Skeletal muscle cell (primary cell): ENCODE measurements at regions not wholly inside any gene's neighbourhood (a gene's known extent, or its start where the extent isn't known, plus 50 kb on each side); places are given as distances from the start of the nearest gene placed in this dataset.
A peak's percentile ranks its signal among the peaks of the same experiment; 100 is the strongest.
"Not testable (repeated sequence)": the region's sequence is repeated elsewhere in the genome, so short reads cannot be mapped to it uniquely, and the experiment has no call there.

ENCODE experiments used
- DNase-seq: peaks from one replicate; pipeline ENCODE4 v3.0.0-alpha.2; 2010; ENCODE audit warnings: low read depth
- H3K4me3 ChIP-seq: 2 replicates; pipeline ENCODE4 v1.5.1; 2011; ENCODE audit warnings: low read depth, mild to moderate bottlenecking, control low read depth, low read length, moderate library complexity

DNA sequence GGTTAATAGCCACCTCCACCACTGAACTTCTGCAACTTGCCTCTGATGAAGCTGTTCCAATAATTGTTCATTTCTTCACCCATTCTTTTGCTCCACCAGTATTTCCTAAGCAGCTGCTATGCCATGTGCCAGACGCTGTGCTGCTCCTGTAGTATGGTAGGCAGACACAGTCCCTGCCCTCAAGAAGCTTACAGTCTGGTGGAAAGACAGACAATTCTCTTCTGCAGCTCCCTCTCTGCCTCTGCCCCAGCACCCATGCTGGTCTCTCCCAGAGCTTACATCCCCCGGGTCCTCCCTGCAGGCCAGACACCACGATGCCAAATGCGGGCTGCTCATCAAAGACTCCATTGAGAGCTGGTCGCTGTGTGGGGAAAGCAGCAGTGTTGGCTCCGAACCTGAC lies 111.6 kb upstream of the ESRRB start:
- H3K4me3 ChIP-seq: no peak overlapping the region
- DNase-seq: no peak

DNA sequence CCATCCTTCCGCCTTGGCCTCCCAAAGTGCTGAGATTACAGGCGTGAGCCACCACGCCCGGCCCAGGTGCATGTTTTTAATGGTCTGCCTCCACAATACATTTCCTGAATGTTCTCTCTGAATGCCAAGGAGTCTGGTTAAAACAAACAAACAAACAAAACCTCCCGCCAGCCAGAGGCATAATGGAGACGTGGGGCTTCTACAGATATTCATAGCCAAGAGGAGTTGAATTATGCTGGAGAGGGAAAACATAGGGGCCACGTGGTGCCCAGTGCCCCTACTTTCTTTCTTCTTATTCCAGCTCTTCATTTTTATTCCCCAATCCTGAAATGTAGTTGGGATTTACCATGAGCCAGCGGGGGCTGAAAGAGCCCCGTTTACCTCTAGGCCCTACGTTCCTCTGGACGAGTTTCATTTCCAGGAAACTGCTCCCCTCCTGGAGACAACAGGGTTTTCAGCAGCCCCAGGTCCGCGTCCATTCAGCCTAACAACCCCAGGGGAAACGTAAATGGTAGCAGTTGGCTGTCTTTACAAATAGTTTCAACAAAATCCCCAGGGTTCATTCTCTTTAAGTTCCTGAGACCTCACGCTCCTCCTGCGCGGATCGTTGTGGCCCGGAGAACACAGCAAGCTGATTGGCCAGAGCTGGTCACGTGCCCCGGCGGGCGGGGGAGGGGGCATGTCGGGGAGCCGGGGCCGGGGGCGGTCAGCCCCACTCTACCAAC lies 108.5 kb upstream of the ESRRB start:
- peak overlapping the region; percentile 44 for H3K4me3 ChIP-seq
- no peak for DNase-seq

DNA sequence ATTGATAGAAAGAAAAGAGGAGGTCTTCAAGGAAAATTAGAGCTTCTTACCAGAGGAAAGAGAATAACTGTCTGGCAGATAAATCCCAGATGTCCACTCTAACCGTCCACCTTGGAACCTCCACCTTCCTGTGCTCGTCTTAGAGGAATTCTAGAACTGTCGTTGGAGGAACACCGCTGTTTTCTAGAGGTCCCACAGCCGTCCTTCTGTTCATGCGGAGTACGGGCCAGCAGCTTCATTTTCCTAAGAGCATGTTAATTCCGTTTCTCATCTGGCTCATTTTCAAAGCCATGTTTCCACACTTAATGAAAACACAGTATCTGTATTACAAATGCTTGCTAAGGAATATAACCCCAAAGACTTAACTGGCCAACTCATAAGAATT lies 107.9 kb upstream of the ESRRB start:
- no peak for DNase-seq
- H3K4me3 ChIP-seq: peak overlapping the region; percentile 44

DNA sequence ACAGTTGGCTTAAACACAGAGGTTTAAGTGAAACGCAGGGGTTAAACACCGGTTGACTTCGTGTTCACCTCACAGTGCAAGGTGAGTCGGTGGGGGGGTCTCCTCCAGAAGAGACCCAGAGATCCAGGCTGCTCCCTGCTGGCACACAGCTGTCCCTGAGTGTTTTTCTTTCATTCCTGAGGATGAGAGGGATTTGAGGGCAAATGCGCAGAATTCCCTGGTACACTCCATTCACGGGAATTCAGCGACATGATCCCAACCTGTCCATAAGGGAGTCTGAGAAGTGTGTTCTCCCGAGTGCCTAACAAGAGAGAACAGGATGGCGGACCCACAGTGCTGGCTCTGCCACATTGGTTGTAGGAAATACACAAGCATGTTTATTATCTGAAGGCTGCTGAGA lies 107.2 kb upstream of the ESRRB start:
- DNase-seq: no peak

DNA sequence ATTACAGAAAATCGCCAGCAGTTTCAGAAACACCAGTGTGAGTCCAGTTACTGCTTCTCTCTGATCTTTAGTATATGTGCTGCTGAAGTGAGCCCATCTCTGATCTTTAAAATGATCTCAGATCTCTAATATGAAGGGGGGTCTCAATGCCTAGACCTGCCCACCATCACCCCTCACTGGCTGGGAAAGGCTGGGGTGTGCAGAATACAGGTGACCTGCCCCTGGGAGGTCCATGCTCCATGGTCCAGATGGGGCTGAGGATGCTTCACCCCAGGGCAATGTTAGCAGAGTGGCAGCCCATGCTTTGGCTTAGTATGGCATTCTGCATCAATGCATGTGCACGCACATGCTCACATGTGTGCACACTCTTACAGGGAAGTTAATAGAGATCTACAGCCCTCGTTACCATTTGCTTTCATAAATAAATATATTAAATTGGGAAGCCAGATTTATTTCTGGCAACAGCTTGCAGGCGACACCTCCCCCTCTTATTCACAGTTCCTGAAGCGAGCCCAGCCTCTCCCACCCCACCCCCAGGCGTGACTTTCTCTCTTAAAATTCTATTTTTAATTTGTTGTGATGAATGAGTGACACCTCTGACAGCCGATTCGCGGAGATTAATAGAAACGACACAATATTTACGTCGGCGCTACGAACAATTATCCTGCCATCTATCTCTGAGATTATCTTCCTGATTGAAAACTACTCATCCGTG lies 104.7 kb upstream of the ESRRB start:
- H3K4me3 ChIP-seq: no peak overlapping the region
- no peak for DNase-seq

More for the DNA sequence above, 107.2 kb upstream of the ESRRB start:
- H3K4me3 ChIP-seq: no peak overlapping the region

DNA sequence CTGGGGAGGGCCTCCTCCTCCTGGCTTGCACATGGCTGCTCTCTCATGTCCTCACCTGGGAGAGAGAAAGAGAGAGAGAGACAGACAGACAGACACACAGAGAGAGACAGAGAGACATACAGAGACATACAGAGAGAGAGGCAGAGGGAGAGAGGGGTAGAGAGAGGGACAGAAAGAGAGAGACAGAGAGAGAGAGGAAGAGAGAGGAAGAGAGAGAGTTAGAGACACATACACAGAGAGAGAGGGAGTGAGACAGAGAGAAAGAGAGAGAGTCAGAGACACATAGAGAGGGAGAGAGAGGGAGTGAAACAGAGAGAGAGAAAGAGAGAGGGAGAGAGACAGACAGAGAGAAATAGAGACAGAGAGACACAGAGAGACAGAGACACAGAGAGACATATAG lies 103.6 kb upstream of the ESRRB start:
- no peak for DNase-seq
- no peak overlapping the region for H3K4me3 ChIP-seq

DNA sequence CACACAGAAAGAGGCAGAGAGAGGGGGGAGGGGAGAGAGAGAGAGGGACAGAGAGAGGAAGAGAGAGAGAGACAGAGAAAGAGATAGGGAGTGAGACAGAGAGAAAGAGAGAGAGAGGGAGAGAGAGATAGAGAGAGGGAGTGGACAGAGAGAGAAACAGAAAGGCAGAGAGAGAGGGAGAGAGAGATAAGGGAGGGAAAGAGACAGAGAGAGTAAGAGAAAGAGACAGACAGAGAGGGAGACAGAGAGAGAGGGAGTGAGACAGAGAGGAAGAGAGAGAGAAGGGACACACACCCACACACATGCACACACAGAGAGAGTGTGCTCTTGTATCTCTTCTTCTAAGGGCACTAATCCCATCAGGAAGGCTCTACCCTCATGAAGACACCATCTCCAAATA lies 103.2 kb upstream of the ESRRB start:
- DNase-seq: no peak
- no peak overlapping the region for H3K4me3 ChIP-seq

DNA sequence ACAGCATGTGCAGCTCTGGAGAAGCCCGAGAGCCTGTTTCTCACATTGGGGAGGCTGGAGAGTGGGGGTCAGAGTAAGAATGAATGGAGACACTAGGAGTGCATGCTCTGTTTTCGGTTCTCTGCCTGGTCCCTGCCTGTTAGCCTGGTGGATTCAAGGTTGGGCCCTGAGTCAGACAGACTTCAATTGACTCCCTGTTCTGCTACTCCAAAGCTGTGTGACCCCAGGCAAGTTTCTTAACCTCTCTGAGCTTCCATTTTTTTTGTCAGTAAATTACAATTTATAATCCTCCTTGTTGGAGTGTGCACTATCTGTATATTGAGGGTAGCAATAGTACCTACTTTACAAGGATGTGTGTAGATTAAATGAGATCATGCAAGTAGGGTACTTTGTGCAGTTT lies 102.6 kb upstream of the ESRRB start:
- DNase-seq: no peak
- no peak overlapping the region for H3K4me3 ChIP-seq

DNA sequence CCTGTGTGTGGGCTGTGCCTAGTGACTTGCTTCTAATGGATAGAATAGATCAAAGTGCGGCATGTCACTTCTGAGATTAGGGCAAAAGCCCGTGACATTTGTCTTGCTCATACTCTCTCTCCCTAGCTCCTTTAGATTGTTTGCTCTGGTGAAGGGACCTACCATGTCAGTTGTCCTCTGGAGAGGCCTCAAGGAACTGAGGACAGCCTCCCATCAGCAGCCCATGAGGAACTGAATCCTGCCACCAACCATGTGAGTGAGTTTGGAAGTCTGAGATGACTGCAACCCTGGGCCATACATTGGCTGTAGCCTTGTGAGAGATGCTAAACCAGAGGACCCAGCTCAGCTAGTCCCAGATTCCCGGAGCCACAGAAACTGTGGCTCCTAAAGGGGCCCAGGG lies 101.6 kb upstream of the ESRRB start:
- no peak overlapping the region for H3K4me3 ChIP-seq
- DNase-seq: no peak

DNA sequence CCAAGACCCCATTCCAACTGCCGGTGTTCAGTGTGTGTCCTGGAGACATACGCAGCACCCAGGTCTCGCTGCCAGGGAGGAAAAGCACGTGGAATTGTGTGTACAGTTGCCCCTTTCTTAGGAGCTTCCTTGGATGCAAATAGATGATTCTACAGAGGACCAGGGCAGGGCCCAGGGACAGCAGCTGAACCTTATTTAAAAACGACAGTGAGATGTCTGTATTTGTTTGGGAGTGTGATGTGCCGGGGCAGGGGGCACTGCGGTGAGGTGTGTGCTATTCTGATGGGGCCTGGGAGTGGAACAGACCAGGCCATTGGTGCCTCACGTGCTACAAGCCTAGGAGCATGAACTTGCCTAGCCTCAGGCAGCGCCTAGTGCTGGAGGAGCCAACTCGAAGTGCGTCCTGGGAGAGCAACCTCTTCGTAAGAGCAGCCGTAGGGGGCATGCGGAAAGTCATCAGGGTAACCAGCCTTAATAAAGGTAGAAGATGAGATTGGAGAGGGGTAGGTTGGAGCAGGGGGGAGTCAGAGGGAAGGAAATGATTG lies 98.3 kb upstream of the ESRRB start:
- H3K4me3 ChIP-seq: no peak overlapping the region
- DNase-seq: no peak

DNA sequence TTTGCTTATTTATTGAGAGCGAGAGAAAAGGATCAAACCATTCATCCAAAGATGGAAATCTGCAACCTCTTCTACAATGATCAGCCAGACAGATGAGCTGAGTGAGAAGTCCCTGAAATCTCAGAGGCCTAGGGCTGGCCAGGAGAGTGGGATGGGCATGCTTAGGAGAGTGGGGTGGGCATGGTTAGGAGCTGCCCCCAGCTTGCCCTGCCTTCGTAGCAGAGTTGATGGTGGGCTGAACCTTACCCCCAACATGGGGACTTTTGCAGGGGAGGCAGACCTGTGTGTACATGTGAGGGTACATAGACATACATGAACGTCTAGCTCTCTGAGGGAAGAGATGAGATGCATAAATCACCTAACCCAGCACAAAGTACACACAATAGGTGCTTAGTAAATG lies 95.7 kb upstream of the ESRRB start:
- H3K4me3 ChIP-seq: no peak overlapping the region
- no peak for DNase-seq

DNA sequence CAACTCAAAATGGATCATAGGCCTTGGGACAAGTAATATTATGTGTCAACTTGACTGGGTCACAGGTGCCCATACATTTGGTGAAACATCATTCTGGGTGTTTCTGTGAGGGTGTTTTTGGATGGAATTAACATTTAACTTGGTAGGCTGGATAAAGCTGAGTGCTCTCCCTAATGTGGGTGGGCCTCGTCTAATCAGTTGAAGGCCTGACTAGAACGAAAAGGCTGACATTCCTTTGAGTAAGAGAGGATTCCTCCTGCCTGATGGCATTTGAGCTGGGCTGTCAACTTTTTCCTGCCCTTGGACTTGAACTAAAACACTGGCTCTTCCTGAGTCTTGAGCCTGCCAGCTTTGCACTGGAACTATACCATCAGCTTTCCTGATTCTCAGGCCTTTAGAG lies 93.4 kb upstream of the ESRRB start:
- no peak overlapping the region for H3K4me3 ChIP-seq
- no peak for DNase-seq

DNA sequence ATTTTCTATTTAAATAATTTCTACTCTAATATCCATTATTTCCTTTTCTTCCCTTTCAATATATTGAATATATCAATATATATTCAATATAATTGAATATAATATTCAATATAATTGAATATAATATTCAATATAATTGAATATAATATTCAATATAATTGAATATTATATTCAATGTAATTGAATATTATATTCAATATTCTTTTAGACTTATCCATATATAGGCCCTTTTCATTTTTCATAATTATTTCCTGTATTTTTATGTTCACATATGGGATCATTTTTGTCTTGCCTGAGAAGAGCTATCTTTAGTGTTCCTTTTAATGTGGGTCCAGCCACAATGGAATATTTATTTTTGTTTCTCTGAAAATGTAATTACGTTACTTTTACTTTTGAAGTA lies 88.9 kb upstream of the ESRRB start:
- no peak for DNase-seq

DNA sequence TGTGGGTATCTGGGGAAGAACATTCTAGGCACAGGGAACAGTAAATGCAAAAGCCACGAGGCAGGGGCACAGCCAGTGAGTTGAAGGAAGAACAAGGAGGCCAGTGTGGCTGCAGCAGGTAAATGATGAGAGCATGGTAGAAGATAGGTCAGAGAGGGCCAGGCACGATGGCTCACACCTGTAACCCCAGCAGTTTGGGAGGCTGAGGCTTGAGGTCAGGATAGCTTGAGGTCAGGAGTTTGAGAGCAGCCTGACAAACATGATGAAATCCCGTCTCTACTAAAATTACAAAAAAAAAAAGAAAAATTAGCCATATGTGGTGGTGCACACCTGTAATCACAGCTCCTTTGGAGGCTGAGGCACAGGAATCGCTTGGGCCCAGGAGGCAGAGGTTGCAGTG lies 86.7 kb upstream of the ESRRB start:
- no peak for DNase-seq
- no peak overlapping the region for H3K4me3 ChIP-seq

More for the DNA sequence above, 88.9 kb upstream of the ESRRB start:
- no peak overlapping the region for H3K4me3 ChIP-seq

DNA sequence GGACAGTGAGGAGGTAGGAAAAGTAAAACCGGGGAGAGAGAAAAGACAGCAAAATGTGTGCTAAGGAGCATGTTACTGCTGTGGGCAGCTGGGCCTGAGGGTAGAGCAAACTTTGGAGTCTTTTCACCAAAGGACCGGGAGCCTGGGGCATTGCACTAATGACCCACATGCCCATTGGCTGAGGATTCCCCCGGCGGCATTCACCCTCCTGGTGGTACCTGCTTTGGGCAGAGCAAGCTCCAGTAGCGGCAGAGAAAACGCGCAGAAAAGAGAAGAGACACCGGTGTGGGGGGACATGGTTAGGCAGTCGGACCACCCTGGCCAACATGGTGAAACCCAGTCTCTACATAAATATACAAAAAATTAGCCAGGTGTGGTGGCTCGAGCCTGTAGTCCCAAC lies 83.4 kb upstream of the ESRRB start:
- DNase-seq: no peak
- no peak overlapping the region for H3K4me3 ChIP-seq

DNA sequence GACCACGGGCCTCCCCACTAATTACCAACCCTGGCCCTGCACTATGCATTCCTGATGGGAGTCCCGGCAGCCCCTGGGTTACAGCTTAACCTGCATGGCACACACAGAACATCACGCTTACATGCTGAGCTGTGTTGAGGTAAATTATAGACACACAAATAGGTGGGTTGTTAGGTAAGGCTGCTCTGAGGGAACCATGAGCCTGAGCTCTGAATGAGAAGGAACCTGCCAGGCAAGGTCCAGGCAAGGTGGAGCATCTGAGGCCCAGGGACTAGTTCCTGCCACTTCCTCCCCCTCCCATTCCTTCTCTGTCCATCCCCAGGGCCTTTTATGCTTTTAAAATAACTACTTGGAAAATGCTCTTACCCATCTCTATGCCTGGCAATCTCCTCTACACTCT lies 82.7 kb upstream of the ESRRB start:
- DNase-seq: no peak
- H3K4me3 ChIP-seq: no peak overlapping the region

DNA sequence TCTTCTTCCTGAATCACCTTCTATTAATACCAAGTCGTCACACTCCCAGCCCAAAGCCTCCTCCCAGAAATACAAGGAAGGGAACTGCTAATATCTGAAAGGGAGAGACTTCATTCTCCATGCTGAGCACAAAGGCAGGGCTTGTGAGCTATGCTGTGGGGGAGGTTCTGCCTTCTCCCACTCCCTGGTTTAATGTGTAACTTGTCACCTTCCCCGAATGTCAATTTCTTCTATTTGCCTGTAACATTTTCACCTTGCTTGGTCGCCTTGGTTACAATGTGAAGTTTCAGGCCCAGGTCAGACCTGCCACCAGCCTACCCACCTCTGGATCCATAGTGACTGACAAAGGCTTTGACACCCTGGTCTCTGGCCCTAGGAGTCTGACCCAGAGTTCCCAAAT lies 82.0 kb upstream of the ESRRB start:
- no peak for DNase-seq
- H3K4me3 ChIP-seq: no peak overlapping the region

DNA sequence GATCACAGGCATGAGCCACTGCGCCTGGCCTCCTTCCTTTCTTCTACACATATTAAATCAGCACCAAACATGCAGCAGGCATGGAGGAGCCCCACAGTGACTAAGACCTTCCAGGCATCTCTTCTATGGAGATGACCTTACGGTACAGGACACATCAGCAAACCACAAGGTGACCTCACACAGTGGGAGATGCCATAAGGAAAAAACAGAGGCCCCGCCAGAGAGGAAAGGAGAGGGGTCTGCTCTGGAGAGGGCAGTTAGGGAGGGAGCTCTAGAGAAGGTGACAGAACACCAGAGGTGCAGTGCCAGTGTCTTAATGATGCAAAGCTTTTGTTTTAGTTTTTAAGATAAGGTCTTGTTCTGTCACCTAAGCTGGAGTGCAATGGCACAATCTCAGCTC lies 81.1 kb upstream of the ESRRB start:
- DNase-seq: no peak
- H3K4me3 ChIP-seq: no peak overlapping the region

DNA sequence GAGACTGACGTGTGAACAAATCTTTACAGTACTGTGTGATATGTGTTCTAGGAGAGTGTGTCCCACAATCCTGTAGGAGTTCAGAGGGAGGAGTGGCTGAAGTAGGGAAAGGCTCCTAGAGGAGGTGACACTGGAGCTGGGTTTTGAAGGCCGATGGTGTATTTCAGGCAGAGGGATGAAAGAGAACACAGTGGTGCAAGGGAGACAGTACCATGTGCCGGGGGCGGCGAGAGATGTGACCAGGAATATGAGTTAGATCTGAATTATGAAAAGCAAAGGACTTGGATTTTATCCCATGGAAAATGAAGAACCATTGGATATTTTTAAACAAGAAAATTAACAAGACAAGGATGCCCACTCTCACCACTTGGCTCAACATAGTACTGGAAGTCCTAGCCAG lies 77.0 kb upstream of the ESRRB start:
- DNase-seq: no peak
- no peak overlapping the region for H3K4me3 ChIP-seq

DNA sequence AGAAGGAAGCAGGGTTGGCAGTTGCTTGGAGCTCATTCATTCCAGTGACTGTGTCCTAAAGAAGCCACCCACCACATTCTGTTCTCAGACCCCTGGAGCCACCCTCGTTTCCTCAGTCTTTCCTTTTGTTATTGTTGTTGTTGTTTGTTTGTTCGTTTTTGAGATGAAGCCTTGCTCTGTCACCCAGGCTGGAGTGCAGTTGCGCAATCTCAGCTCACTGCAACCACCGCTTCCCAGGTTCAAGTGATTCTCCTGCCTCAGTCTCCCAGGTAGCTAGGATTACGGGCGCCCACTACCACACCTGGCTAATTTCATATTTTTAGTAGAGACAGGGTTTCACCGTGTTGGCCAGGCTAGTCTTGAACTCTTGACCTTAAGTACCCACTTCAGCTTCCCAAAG lies 72.7 kb upstream of the ESRRB start:
- DNase-seq, H3K4me3 ChIP-seq: not testable (repeated sequence)
